GM23248 (cell line): ENCODE measurements at regions not wholly inside any gene's neighbourhood (a gene's known extent, or its start where the extent isn't known, plus 50 kb on each side); places are given as distances from the start of the nearest gene placed in this dataset.
A peak's percentile ranks its signal among the peaks of the same experiment; 100 is the strongest.

Experiments used
- DNase-seq: peaks from one replicate; pipeline ENCODE4 v3.0.0-alpha.2; 2015
- H2AFZ ChIP-seq: fragments of 200-600 bp; sonication (generic); 2 replicates; pipeline ENCODE4 v1.6.1; 2016; ENCODE audit warnings: antibody characterized with exemption
- H3F3A ChIP-seq: fragments of 200-600 bp; sonication (generic); 2 replicates; pipeline ENCODE4 v1.6.1; 2016; ENCODE audit warnings: mild to moderate bottlenecking, antibody characterized with exemption, mixed run types; ENCODE audit not compliant: insufficient read depth
- H3K27ac ChIP-seq: fragments of 200-600 bp; sonication (generic); 2 replicates; pipeline ENCODE4 v1.5.1; 2016; ENCODE audit warnings: mild to moderate bottlenecking
- H3K27me3 ChIP-seq: fragments of 200-600 bp; sonication (generic); replicated peaks from 2 replicates; pipeline ENCODE4 v1.6.1; 2016; ENCODE audit warnings: mild to moderate bottlenecking; ENCODE audit not compliant: insufficient read depth
- H3K36me3 ChIP-seq: fragments of 200-600 bp; sonication (generic); 2 replicates; pipeline ENCODE4 v1.6.1; 2016; ENCODE audit warnings: low read depth, mild to moderate bottlenecking
- H3K4me1 ChIP-seq: fragments of 200-600 bp; sonication (generic); 2 replicates; pipeline ENCODE4 v1.6.1; 2016; ENCODE audit warnings: mild to moderate bottlenecking; ENCODE audit not compliant: insufficient read depth
- H3K4me2 ChIP-seq: fragments of 200-600 bp; sonication (generic); one replicate; pipeline ENCODE4 v1.6.1; 2016; ENCODE audit warnings: mild to moderate bottlenecking; ENCODE audit not compliant: unreplicated experiment
- H3K4me3 ChIP-seq: fragments of 200-600 bp; sonication (generic); 2 replicates; pipeline ENCODE4 v1.5.1; 2016; ENCODE audit warnings: mild to moderate bottlenecking
- H3K79me2 ChIP-seq: fragments of 200-600 bp; sonication (generic); 2 replicates; pipeline ENCODE4 v1.6.1; 2016; ENCODE audit warnings: mild to moderate bottlenecking; ENCODE audit not compliant: insufficient read depth
- H3K9ac ChIP-seq: fragments of 200-600 bp; sonication (generic); 2 replicates; pipeline ENCODE4 v1.6.1; 2016; ENCODE audit warnings: mild to moderate bottlenecking
- H3K9me2 ChIP-seq: fragments of 200-600 bp; sonication (generic); 2 replicates; pipeline ENCODE4 v1.6.1; 2016; ENCODE audit warnings: mixed run types, mild to moderate bottlenecking, moderate library complexity; ENCODE audit not compliant: insufficient read depth
- H3K9me3 ChIP-seq: fragments of 200-600 bp; sonication (generic); one replicate; pipeline ENCODE4 v1.6.1; 2017; ENCODE audit warnings: low read depth
- H4K20me1 ChIP-seq: fragments of 200-600 bp; sonication (generic); 2 replicates; pipeline ENCODE4 v1.6.0; 2016; ENCODE audit not compliant: insufficient read depth
- EZH2 ChIP-seq: fragments of 200-600 bp; sonication (generic); IDR thresholded peaks from 2 replicates; pipeline ENCODE4 v1.6.1; 2018; ENCODE audit warnings: antibody characterized with exemption, mild to moderate bottlenecking; ENCODE audit not compliant: insufficient read depth, poor library complexity, severe bottlenecking
- EZH2phosphoT487 ChIP-seq: fragments of 200-600 bp; sonication (generic); IDR thresholded peaks from 2 replicates; pipeline ENCODE4 v1.6.1; 2018; ENCODE audit warnings: antibody characterized with exemption, moderate library complexity, mild to moderate bottlenecking, low read depth; ENCODE audit not compliant: insufficient read depth
- WGBS, 2 experiments: methylation state at CpG; one replicate each; pipeline ENCODE4 v1.1.6; 2015 to 2017; ENCODE audit warnings: low lambda C conversion rate in 2 of 2, low coverage in 1 of 2; ENCODE audit errors: missing lambda C conversion rate in 2 of 2; 5-methylcytosine and 5-hydroxymethylcytosine counted together
- in situ Hi-C: fragments of 300-500 bp; cut with MboI; formaldehyde crosslinking; loops from 2 replicates; pipeline ENCODE4 v1.15.0; 2020

DNA sequence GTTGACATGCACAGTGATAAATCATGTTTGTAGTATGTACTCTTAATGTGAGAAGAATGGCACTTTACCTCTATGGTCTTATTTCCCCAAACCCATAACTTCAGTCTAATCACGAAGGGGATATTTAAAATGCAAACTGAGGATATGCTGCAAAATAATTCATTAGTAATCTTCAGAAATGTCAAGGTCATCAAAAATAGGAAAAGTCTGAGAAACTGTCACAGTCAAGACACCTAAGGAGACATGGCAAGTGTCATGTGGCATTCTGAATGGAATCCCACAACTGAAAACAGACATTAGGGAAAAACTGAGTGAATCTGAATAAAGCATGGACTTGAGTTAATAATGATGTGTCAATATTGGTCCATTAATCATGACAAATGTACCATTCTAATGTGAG is 605.5 kb upstream of the ANKRD30A start:
- TF ChIP-seq EZH2phosphoT487 (no peak), EZH2 (no peak)
- Histone ChIP-seq H3K4me2 (no peak overlapping the region), H3K9me3 (no peaks in the 10 kb centered on the region), H3K9me2 (no peaks in the 10 kb centered on the region), H3K4me1 (no peaks in the 10 kb centered on the region), H3F3A (no peaks in the 10 kb centered on the region), H2AFZ (no peak overlapping the region), H4K20me1 (no peaks in the 10 kb centered on the region), H3K79me2 (no peaks in the 10 kb centered on the region), H3K9ac (no peak overlapping the region), H3K27me3 (no peaks in the 10 kb centered on the region), H3K4me3 (no peak overlapping the region), H3K36me3 (no peaks in the 10 kb centered on the region), H3K27ac (no peak overlapping the region)
- no peak for DNase-seq
- in situ Hi-C loops, result no loop called here
- WGBS, 2 experiments, result 40 to 61% methylated on average over 1 of the region's 1 CpG

DNA sequence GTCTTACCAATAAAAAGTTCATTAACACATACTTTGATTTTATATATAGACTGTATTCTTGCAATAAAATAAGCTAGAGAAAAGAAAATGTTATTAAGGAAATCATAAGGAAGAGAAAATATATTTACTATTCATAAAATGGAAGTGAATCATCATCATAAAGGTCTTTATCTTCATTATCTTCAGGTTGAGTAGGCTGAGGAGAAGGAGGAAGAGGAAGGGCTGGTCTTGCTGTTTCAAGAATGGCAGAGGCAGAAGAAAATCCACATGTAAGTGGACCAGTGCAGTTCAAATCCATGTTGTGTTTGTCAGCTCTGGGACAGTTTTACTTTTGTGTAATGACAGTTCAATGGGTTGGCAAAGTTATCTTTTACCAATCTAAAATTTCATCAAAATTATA is 609.1 kb upstream of the ANKRD30A start:
- no peak overlapping the region for H3K9ac ChIP-seq
- H3K79me2 ChIP-seq, result no peaks in the 10 kb centered on the region
- H3K36me3 ChIP-seq, result no peaks in the 10 kb centered on the region
- H2AFZ ChIP-seq, result no peak overlapping the region
- no peaks in the 10 kb centered on the region for H4K20me1 ChIP-seq
- H3K9me2 ChIP-seq, result no peaks in the 10 kb centered on the region
- H3K27ac ChIP-seq, result no peak overlapping the region
- no peaks in the 10 kb centered on the region for H3F3A ChIP-seq
- no peak overlapping the region for H3K4me3 ChIP-seq
- in situ Hi-C loops, result no loop called here
- H3K9me3 ChIP-seq, result no peaks in the 10 kb centered on the region
- H3K4me2 ChIP-seq, result no peak overlapping the region
- DNase-seq, result no peak
- H3K27me3 ChIP-seq, result no peaks in the 10 kb centered on the region
- no peaks in the 10 kb centered on the region for H3K4me1 ChIP-seq
- TF ChIP-seq EZH2phosphoT487 (no peak), EZH2 (no peak)

DNA sequence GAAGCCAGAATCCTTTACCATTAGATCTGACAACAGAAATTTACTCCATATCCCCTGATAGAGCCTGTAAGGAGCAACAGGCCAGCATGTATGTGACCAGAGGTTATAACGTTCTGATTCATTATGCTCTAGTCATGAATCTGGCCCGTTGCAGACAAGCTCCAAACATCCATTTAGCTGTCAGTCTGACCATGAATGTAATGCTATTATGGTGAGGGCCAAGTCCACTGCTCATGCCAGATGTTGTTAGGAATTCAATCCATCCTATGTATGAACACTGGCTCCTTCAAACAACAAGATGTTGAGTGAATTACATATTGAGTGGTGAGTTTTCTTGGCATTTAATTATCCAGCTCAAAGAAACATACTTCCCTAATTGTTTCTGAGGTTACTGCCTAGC is 610.1 kb upstream of the ANKRD30A start:
- Histone ChIP-seq H3K27me3 (no peaks in the 10 kb centered on the region), H3K9me2 (no peaks in the 10 kb centered on the region), H3K4me2 (no peak overlapping the region), H3K9me3 (no peaks in the 10 kb centered on the region), H3K4me1 (no peaks in the 10 kb centered on the region), H3K9ac (no peak overlapping the region), H2AFZ (0 out of 2 replicates have a peak overlapping the region, but pooled peaks have one; percentile 7), H4K20me1 (no peaks in the 10 kb centered on the region), H3F3A (no peaks in the 10 kb centered on the region), H3K27ac (no peak overlapping the region), H3K36me3 (no peaks in the 10 kb centered on the region), H3K4me3 (no peak overlapping the region), H3K79me2 (no peaks in the 10 kb centered on the region)
- DNase-seq, result peak; percentile 18
- TF ChIP-seq EZH2phosphoT487 (no peak), EZH2 (no peak)
- in situ Hi-C loops, result no loop called here
- 4 to 14% methylated on average over 2 of the region's 2 CpGs for WGBS, 2 experiments

DNA sequence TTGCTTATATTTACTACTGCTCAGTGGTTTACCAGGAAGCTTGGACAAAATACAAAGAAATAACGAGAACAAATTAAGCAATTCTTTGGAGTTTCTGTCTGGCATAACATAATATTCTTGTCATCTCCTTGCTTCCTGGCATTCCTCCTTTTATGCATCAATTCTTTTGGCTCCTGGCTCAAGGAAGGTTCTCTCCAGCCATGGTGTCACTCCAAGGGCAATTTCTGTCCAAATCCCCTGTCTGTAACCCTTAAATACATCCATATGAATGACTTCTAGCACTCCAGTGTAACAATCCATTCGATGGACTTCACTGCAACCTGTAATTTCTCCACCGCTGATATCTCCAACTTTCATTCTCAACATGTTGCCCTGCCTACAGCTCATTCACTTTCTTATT is 617.7 kb upstream of the ANKRD30A start:
- Histone ChIP-seq H3K9me3 (no peaks in the 10 kb centered on the region), H2AFZ (peak overlapping the region; percentile 51; the same call in 1 of the 2 replicates), H3K36me3 (no peaks in the 10 kb centered on the region), H3K9ac (no peak overlapping the region), H4K20me1 (no peaks in the 10 kb centered on the region), H3F3A (no peaks in the 10 kb centered on the region), H3K27me3 (no peaks in the 10 kb centered on the region), H3K27ac (no peak overlapping the region), H3K4me2 (no peak overlapping the region), H3K4me1 (no peaks in the 10 kb centered on the region), H3K4me3 (no peak overlapping the region), H3K9me2 (no peaks in the 10 kb centered on the region), H3K79me2 (no peaks in the 10 kb centered on the region)
- DNase-seq, result no peak
- in situ Hi-C loops, result no loop called here
- TF ChIP-seq EZH2phosphoT487 (no peak), EZH2 (no peak)
- WGBS, 2 experiments, result 29 to 36% methylated on average over 3 of the region's 3 CpGs
